ENCODE measurements at regions not wholly inside any gene's neighbourhood (a gene's known extent, or its start where the extent isn't known, plus 50 kb on each side); places are given as distances from the start of the nearest gene placed in this dataset.

- TF ChIP-seq KLF17 (tag by site-specific recombination; IDR thresholded peaks at IDR 0.05) (no peak), ZNF239 (tag by site-specific recombination; IDR thresholded peaks at IDR 0.05) (no peak), BCL11B (tag by site-specific recombination; IDR thresholded peaks at IDR 0.05; ENCODE audit: low read depth) (peak; percentile 84; the same call in 1 of the 2 replicates), ZNF629 (tag by site-specific recombination; IDR thresholded peaks at IDR 0.05) (peak; percentile 46; the same call in 1 of the 2 replicates), OVOL3 (tag by site-specific recombination; IDR thresholded peaks at IDR 0.05) (no peak), PATZ1 (tag by site-specific recombination; IDR thresholded peaks at IDR 0.05) (peak; percentile 67), ZXDB (tag by site-specific recombination; IDR thresholded peaks at IDR 0.05) (peak; percentile 45)
These were observed 202.0 kb upstream of the IL12A start (continued) for GRCh38 chr3:159786489-159787177.

- CTCF ChIA-PET = interaction anchor here (1.9 kb wide), 1 partner anchor 18 kb away, joined by 6 read pairs; no protein-coding TSS in a partner anchor
- Histone ChIP-seq H3K36me3 (ENCODE audit: control insufficient read depth in 2 of 2, insufficient read depth in 1 of 2, low read length in 2 of 2) (no peaks in the 10 kb centered on the region), H3K9me3 (ENCODE audit: control insufficient read depth, insufficient read depth, low read depth, low read length) (no peaks in the 10 kb centered on the region), H3K4me3 (ENCODE audit: low read depth, low read length) (no peak overlapping the region), H3K27ac (ENCODE audit: extremely low read depth, low read depth, low read length) (peak overlapping the region; percentile 80), H3K4me1 (ENCODE audit: control insufficient read depth, insufficient read depth, low read length) (peaks cover 56% of the 10 kb centered on the region)
- POLR2A ChIA-PET = interaction anchor here (0.8 to 2.0 kb wide), 3 partner anchors 12 to 24 kb away, joined by 3 to 15 read pairs (median 3); no protein-coding TSS in a partner anchor
- TF ChIP-seq GLIS1 (tag by site-specific recombination; IDR thresholded peaks at IDR 0.05) (peak; percentile 30; the same call in 1 of the 2 replicates), ZNF140 (tag by site-specific recombination; IDR thresholded peaks at IDR 0.05) (peak; percentile 64; the same call in 1 of the 2 replicates), KLF7 (tag by site-specific recombination; IDR thresholded peaks at IDR 0.05; ENCODE audit: borderline replicate concordance) (no peak), KLF10 (tag by site-specific recombination; IDR thresholded peaks at IDR 0.05) (0 out of 2 replicates have a peak, but pooled peaks have one; percentile 33), YY2 (tag by site-specific recombination; IDR thresholded peaks at IDR 0.05) (no peak), ZBTB17 (tag by site-specific recombination; IDR thresholded peaks at IDR 0.05) (no peak), GLIS2 (tag by site-specific recombination; IDR thresholded peaks at IDR 0.05) (peak; percentile 31; the same call in 1 of the 2 replicates), ZNF600 (tag by site-specific recombination; IDR thresholded peaks at IDR 0.05) (peak; percentile 57), ZNF660 (tag by site-specific recombination; IDR thresholded peaks at IDR 0.05) (0 out of 2 replicates have a peak, but pooled peaks have one; percentile 12), ZNF548 (tag by site-specific recombination; IDR thresholded peaks at IDR 0.05) (no peak), ZNF266 (tag by site-specific recombination; IDR thresholded peaks at IDR 0.05; ENCODE audit: low read depth) (no peak), ZNF157 (tag by site-specific recombination; IDR thresholded peaks at IDR 0.05) (no peak), ZNF843 (tag by site-specific recombination; IDR thresholded peaks at IDR 0.05) (no peak), ZNF184 (tag by site-specific recombination; IDR thresholded peaks at IDR 0.05) (no peak), ZNF785 (tag by site-specific recombination; IDR thresholded peaks at IDR 0.05) (no peak), ZNF24 (tag by site-specific recombination; IDR thresholded peaks at IDR 0.05) (no peak), ZNF175 (tag by site-specific recombination; IDR thresholded peaks at IDR 0.05) (no peak), ZXDB (tag by site-specific recombination; IDR thresholded peaks at IDR 0.05) (no peak), EGR2 (tag by site-specific recombination; IDR thresholded peaks at IDR 0.05; ENCODE audit: low read depth) (no peak), ZNF2 (tag by site-specific recombination; IDR thresholded peaks at IDR 0.05) (no peak), OSR2 (tag by site-specific recombination; IDR thresholded peaks at IDR 0.05) (0 out of 2 replicates have a peak, but pooled peaks have one; percentile 6), TRIM28 (IDR thresholded peaks at IDR 0.05; ENCODE audit: borderline replicate concordance, low read length) (no peak), ZNF777 (tag by site-specific recombination; IDR thresholded peaks at IDR 0.05; ENCODE audit: borderline replicate concordance) (no peak), ZNF433 (tag by site-specific recombination; IDR thresholded peaks at IDR 0.05; ENCODE audit: low read depth) (no peak)
- TF ChIP-seq, protein P1, sequence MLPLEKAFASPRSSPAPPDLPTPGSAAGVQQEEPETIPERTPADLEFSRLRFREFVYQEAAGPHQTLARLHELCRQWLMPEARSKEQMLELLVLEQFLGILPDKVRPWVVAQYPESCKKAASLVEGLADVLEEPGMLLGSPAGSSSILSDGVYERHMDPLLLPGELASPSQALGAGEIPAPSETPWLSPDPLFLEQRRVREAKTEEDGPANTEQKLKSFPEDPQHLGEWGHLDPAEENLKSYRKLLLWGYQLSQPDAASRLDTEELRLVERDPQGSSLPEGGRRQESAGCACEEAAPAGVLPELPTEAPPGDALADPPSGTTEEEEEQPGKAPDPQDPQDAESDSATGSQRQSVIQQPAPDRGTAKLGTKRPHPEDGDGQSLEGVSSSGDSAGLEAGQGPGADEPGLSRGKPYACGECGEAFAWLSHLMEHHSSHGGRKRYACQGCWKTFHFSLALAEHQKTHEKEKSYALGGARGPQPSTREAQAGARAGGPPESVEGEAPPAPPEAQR (tag by site-specific recombination; IDR thresholded peaks at IDR 0.05) = no peak
- TF ChIP-seq, protein P2, sequence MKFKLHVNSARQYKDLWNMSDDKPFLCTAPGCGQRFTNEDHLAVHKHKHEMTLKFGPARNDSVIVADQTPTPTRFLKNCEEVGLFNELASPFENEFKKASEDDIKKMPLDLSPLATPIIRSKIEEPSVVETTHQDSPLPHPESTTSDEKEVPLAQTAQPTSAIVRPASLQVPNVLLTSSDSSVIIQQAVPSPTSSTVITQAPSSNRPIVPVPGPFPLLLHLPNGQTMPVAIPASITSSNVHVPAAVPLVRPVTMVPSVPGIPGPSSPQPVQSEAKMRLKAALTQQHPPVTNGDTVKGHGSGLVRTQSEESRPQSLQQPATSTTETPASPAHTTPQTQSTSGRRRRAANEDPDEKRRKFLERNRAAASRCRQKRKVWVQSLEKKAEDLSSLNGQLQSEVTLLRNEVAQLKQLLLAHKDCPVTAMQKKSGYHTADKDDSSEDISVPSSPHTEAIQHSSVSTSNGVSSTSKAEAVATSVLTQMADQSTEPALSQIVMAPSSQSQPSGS (tag by site-specific recombination; IDR thresholded peaks at IDR 0.05; ENCODE audit: low read depth) = no peak
These were observed 201.5 kb upstream of the IL12A start for GRCh38 chr3:159787178-159787574.

All from HEK293 (cell line).